ENCODE measurements at regions not wholly inside any gene's neighbourhood (a gene's known extent, or its start where the extent isn't known, plus 50 kb on each side); places are given as distances from the start of the nearest gene placed in this dataset.

DNA sequence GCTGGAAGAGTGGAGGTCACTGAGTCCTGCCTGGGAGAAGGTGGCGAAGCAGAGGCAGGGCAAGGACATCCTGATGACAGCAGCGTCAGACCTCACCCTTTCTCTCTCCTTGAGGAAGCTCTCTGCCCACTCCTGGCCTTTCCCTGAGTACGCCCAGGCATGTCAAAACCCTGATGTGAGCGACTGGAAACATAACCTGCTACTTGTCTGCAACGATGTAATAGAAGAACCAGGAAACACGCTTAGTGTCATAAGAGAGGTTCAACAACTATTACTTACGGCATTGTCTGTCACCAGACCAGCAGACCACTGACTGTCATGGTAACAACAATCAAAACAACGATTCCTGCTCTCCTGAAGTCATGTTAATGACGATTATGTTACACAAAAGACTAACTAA lies 152.4 kb downstream of the ACTL7B start:
- TF ChIP-seq CTCF (IDR thresholded peaks at IDR 0.05; ENCODE audit: extremely low read depth, missing control alignments), result no peak
- no peak for DNase-seq (ENCODE audit: low spot score)

- DNase-seq (ENCODE audit: low spot score), result no peak
- no peak for TF ChIP-seq CTCF (IDR thresholded peaks at IDR 0.05; ENCODE audit: extremely low read depth, missing control alignments)
Observed at GRCh38 chr9:108702681-108703080, 153.1 kb downstream of the ACTL7B start.

DNA sequence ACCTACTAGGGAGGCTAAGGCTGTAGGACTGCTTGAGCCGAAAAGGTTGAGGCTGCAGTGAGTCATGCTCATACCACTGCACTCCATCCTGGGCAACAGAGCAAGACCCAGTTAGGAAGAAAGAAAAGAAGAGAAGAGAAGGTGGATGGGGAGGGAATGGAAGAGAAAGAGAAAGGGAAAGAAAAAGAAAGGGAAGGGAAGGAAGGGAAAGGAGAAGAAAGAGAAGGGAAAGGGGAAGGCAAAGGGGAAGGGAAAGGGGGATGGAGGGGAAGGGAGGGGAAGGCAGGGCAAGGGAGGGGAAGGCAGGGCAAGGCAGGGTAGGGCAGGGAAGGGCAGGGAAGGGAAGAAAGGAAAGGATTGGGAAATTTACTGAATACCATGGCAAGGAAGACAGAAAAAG lies 157.0 kb downstream of the ACTL7B start:
- no peak for DNase-seq (ENCODE audit: low spot score)
- no peak for TF ChIP-seq CTCF (IDR thresholded peaks at IDR 0.05; ENCODE audit: extremely low read depth, missing control alignments)

GRCh38 chr9:108698231-108698630 lies 157.6 kb downstream of the ACTL7B start:
- DNase-seq (ENCODE audit: low spot score), result no peak
- TF ChIP-seq CTCF (IDR thresholded peaks at IDR 0.05; ENCODE audit: extremely low read depth, missing control alignments), result no peak

DNA sequence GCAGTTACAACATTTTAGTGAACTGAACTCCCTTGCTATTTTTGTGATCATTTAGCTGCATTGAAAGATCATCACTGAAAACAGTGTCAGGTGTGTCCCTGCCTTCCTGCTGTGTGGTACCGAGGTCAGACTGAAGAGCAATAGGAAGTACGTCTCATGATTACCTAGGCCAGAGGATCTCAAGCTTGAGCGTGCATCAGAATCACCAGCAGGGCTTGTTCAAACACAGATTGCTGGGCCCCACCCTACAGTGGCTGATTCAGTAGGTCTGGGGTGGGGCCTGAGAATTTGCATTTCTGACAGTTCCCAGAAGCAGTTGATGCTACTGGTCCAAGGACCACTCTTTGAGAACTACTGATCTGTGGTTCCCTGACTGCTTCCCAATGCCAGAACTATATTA lies 159.6 kb downstream of the ACTL7B start:
- TF ChIP-seq CTCF (IDR thresholded peaks at IDR 0.05; ENCODE audit: extremely low read depth, missing control alignments), result no peak
- no peak for DNase-seq (ENCODE audit: low spot score)

GRCh38 chr9:108694170-108694569 lies 161.6 kb downstream of the ACTL7B start:
- no peak for TF ChIP-seq CTCF (IDR thresholded peaks at IDR 0.05; ENCODE audit: extremely low read depth, missing control alignments)
- no peak for DNase-seq (ENCODE audit: low spot score)

- TF ChIP-seq CTCF (IDR thresholded peaks at IDR 0.05; ENCODE audit: extremely low read depth, missing control alignments), result no peak
- DNase-seq (ENCODE audit: low spot score), result no peak
Observed at GRCh38 chr9:108691614-108692013, 164.2 kb downstream of the ACTL7B start.
